H1 (cell line): ENCODE measurements at regions not wholly inside any gene's neighbourhood (a gene's known extent, or its start where the extent isn't known, plus 50 kb on each side); places are given as distances from the start of the nearest gene placed in this dataset.

Experiments
- CTCF ChIA-PET: fragments of 300-600 bp; sonication (Branson Sonifier 250); formaldehyde crosslinking; loops from one replicate; lab custom pipeline; 2021; ENCODE audit not compliant: partially characterized antibody; lab: Charles Lee
- POLR2A ChIA-PET: fragments of 300-600 bp; sonication (Branson Sonifier 250); formaldehyde crosslinking; loops from one replicate; lab custom pipeline; 2021; ENCODE audit warnings: inconsistent platforms; ENCODE audit not compliant: partially characterized antibody; lab: Charles Lee
- DNase-seq, 2 experiments: peaks; one replicate each; pipeline versions ENCODE4 v3.0.0 to v3.0.0-alpha.2; 2010 to 2022; ENCODE audit warnings: low spot score in 2 of 2, low read depth in 1 of 2, mixed read lengths in 1 of 2
- FAIRE-seq: peaks from 2 replicates; lab custom pipeline; 2011; peaks lifted over from hg19 to GRCh38; lab: Jason Lieb, UNC
- H2AFZ ChIP-seq: 2 replicates; pipeline ENCODE4 v1.8.1; 2012; ENCODE audit warnings: low read length, inconsistent platforms
- H2AK5ac ChIP-seq: 2 replicates; pipeline ENCODE4 v1.6.1; 2013; ENCODE audit warnings: low read depth, low read length
- H2BK120ac ChIP-seq: replicated peaks from 2 replicates; pipeline ENCODE3; 2013; ENCODE audit warnings: low read depth, low read length, inconsistent platforms
- H2BK12ac ChIP-seq: 2 replicates; pipeline ENCODE4 v1.6.1; 2013; ENCODE audit warnings: low read depth, low read length
- H2BK15ac ChIP-seq: 2 replicates; pipeline ENCODE4 v1.6.1; 2013; ENCODE audit warnings: low read length
- H2BK20ac ChIP-seq: 2 replicates; pipeline ENCODE4 v1.6.1; 2013; ENCODE audit warnings: low read length
- H2BK5ac ChIP-seq: 2 replicates; pipeline ENCODE4 v1.6.1; 2013; ENCODE audit warnings: low read depth, low read length
- H3K14ac ChIP-seq: 2 replicates; pipeline ENCODE4 v1.6.1; 2013; ENCODE audit warnings: inconsistent platforms; ENCODE audit not compliant: insufficient read length
- H3K18ac ChIP-seq: 2 replicates; pipeline ENCODE4 v1.6.1; 2013; ENCODE audit warnings: low read length; ENCODE audit errors: extremely low read depth
- H3K23ac ChIP-seq: 2 replicates; pipeline ENCODE4 v1.6.1; 2013; ENCODE audit warnings: inconsistent platforms; ENCODE audit not compliant: insufficient read length
- H3K23me2 ChIP-seq: 2 replicates; pipeline ENCODE4 v1.6.1; 2013; ENCODE audit warnings: low read depth, low read length
- H3K27ac ChIP-seq: 2 replicates; pipeline ENCODE4 v1.6.1; 2011; ENCODE audit warnings: low read depth, low read length, inconsistent platforms
- H3K27me3 ChIP-seq, 4 experiments: replicated peaks in 1 of 4; 1 replicate in 1 of 4; 2 replicates in 3 of 4; pipeline versions ENCODE4 v1.6.1 to v1.8.1; 2011 to 2013; ENCODE audit warnings: low read length in 3 of 4, mild to moderate bottlenecking in 3 of 4, inconsistent platforms in 2 of 4, mixed read lengths in 2 of 4, moderate library complexity in 1 of 4; ENCODE audit not compliant: control insufficient read depth in 3 of 4, insufficient read depth in 3 of 4; ENCODE audit errors: extremely low read depth in 1 of 4
- H3K36me3 ChIP-seq, 4 experiments: 2 replicates each; pipeline versions ENCODE4 v1.6.1 to v1.8.1; 2011 to 2013; ENCODE audit warnings: mild to moderate bottlenecking in 4 of 4, low read length in 3 of 4, moderate library complexity in 2 of 4, control low read depth in 1 of 4, inconsistent platforms in 1 of 4; ENCODE audit not compliant: insufficient read depth in 4 of 4, control insufficient read depth in 2 of 4
- H3K4ac ChIP-seq: replicated peaks from 2 replicates; pipeline ENCODE3; 2013; ENCODE audit warnings: low read length, low read depth, mixed read lengths, inconsistent platforms; ENCODE audit not compliant: insufficient read length
- H3K4me1 ChIP-seq, 4 experiments: replicated peaks in 1 of 4; 1 replicate in 1 of 4; 2 replicates in 3 of 4; pipeline versions ENCODE4 v1.6.1 to v1.8.1; 2011 to 2013; ENCODE audit warnings: low read length in 3 of 4, inconsistent platforms in 2 of 4, mixed read lengths in 1 of 4; ENCODE audit not compliant: insufficient read depth in 4 of 4, control insufficient read depth in 3 of 4
- H3K4me2 ChIP-seq, 2 experiments: 2 replicates each; pipeline versions ENCODE4 v1.6.1 to v1.8.1; 2011 to 2013; ENCODE audit warnings: low read depth in 2 of 2, low read length in 2 of 2, control low read depth in 1 of 2, inconsistent platforms in 1 of 2, mild to moderate bottlenecking in 1 of 2; ENCODE audit not compliant: insufficient read depth in 1 of 2
- H3K4me3 ChIP-seq, 4 experiments: fragments of 200-600, 300-600 bp in 1 of 4; sonication (generic), shearing (Covaris generic), sonication (Bioruptor Twin) in 1 of 4; 2 replicates each; pipeline versions ENCODE4 v1.5.1 to v1.8.1; 2011 to 2016; ENCODE audit warnings: low read length in 4 of 4, low read depth in 3 of 4, control low read depth in 2 of 4, inconsistent platforms in 2 of 4, mild to moderate bottlenecking in 2 of 4, mixed read lengths in 1 of 4, moderate library complexity in 1 of 4; ENCODE audit not compliant: insufficient read depth in 2 of 4; ENCODE audit errors: extremely low read depth in 1 of 4
- H3K56ac ChIP-seq: replicated peaks from 2 replicates; pipeline ENCODE3; 2013; ENCODE audit warnings: low read depth, mild to moderate bottlenecking, mixed read lengths, low read length, inconsistent platforms; ENCODE audit not compliant: insufficient read length
- H3K79me1 ChIP-seq: 2 replicates; pipeline ENCODE4 v1.6.1; 2013; ENCODE audit warnings: low read depth, low read length, control low read depth
- H3K79me2 ChIP-seq, 2 experiments: 2 replicates each; pipeline versions ENCODE4 v1.6.1 to v1.8.1; 2012 to 2013; ENCODE audit warnings: low read length in 2 of 2, mild to moderate bottlenecking in 2 of 2, inconsistent platforms in 1 of 2; ENCODE audit not compliant: insufficient read depth in 2 of 2, control insufficient read depth in 1 of 2
- H3K9ac ChIP-seq, 4 experiments: replicated peaks in 1 of 4; 1 replicate in 1 of 4; 2 replicates in 3 of 4; pipeline versions ENCODE4 v1.6.1 to v1.8.1; 2011 to 2013; ENCODE audit warnings: low read depth in 3 of 4, low read length in 3 of 4, control low read depth in 2 of 4, mild to moderate bottlenecking in 2 of 4, moderate library complexity in 2 of 4, inconsistent platforms in 1 of 4; ENCODE audit errors: extremely low read depth in 1 of 4
- H3K9me3 ChIP-seq, 2 experiments: 2 replicates each; pipeline versions ENCODE4 v1.6.1 to v1.8.1; 2012 to 2013; ENCODE audit warnings: mild to moderate bottlenecking in 2 of 2, moderate library complexity in 2 of 2, control low read depth in 1 of 2, inconsistent platforms in 1 of 2, low read depth in 1 of 2, low read length in 1 of 2, mixed read lengths in 1 of 2; ENCODE audit not compliant: insufficient read depth in 2 of 2
- H4K20me1 ChIP-seq, 2 experiments: replicated peaks in 1 of 2; 2 replicates each; pipeline versions ENCODE3 to v1.8.1; 2011 to 2013; ENCODE audit warnings: inconsistent platforms in 2 of 2, low read length in 2 of 2, mild to moderate bottlenecking in 1 of 2; ENCODE audit not compliant: insufficient read depth in 2 of 2, control insufficient read depth in 1 of 2
- H4K5ac ChIP-seq: 2 replicates; pipeline ENCODE4 v1.6.1; 2013; ENCODE audit warnings: low read length, low read depth, mixed read lengths, inconsistent platforms; ENCODE audit not compliant: insufficient read length
- H4K8ac ChIP-seq: 2 replicates; pipeline ENCODE4 v1.8.0; 2013; ENCODE audit warnings: mild to moderate bottlenecking, moderate library complexity, low read length, inconsistent platforms; ENCODE audit not compliant: insufficient read depth; ENCODE audit errors: extremely low read depth
- H4K91ac ChIP-seq: replicated peaks from 2 replicates; pipeline ENCODE3; 2013; ENCODE audit warnings: low read length, mixed read lengths, inconsistent platforms; ENCODE audit not compliant: insufficient read length
- CTBP2 ChIP-seq: IDR thresholded peaks from 2 replicates; pipeline ENCODE4 v1.7.0; 2011; ENCODE audit warnings: borderline replicate concordance, mild to moderate bottlenecking, moderate library complexity, mixed read lengths, low read length; ENCODE audit not compliant: insufficient read depth, insufficient read length
- WGBS, 2 experiments: shearing (Covaris generic) in 1 of 2; methylation state at CpG; one replicate each; pipeline versions ENCODE4 v1.1.6 to v1.1.7; 2013 to 2015; ENCODE audit warnings: low lambda C conversion rate in 2 of 2, mixed read lengths in 2 of 2, inconsistent platforms in 1 of 2, low coverage in 1 of 2, missing lambda C conversion rate in 1 of 2; ENCODE audit not compliant: insufficient replicate concordance in 2 of 2, insufficient coverage in 1 of 2, insufficient read length in 1 of 2; ENCODE audit errors: extremely low coverage in 1 of 2, missing lambda C conversion rate in 1 of 2; 5-methylcytosine and 5-hydroxymethylcytosine counted together

DNA sequence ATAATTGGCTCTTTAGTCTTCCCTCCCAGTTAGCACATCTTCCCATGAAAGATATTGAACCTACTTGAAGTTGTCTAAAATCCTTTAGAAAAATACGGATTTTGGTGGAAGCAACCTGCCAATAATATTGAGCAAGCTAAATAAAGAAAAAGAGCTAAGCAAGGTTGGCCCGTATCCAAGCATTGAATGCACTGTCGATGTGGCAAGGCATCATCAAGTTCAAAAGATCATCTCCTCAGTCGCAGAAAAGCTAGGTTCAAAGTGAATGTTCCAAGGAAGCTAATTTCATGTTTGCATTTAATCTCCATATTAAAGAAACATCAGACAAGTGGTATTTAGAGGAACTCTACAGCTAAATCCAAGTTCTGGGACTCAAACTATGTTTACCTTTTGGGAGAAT lies 206.0 kb downstream of the MTERF1 start:
- Histone ChIP-seq H3K36me3 (no peaks in the 10 kb centered on the region), H3K23me2 (no peaks in the 10 kb centered on the region), H2BK20ac (no peak overlapping the region), H3K79me2 (no peaks in the 10 kb centered on the region), H3K14ac (no peak overlapping the region), H3K18ac (no peak overlapping the region), H3K79me1 (no peaks in the 10 kb centered on the region), H4K20me1 (no peaks in the 10 kb centered on the region), H3K27ac (no peak overlapping the region), H2BK12ac (no peak overlapping the region), H3K27me3 (no peaks in the 10 kb centered on the region), H3K56ac (no peak overlapping the region), H2AFZ (no peak overlapping the region), H2BK5ac (no peak overlapping the region), H3K4me1 (no peaks in the 10 kb centered on the region), H4K91ac (no peak overlapping the region), H2BK120ac (no peak overlapping the region), H3K9me3 (no peaks in the 10 kb centered on the region), H2BK15ac (no peak overlapping the region), H3K23ac (no peak overlapping the region), H2AK5ac (no peak overlapping the region), H4K8ac (no peak overlapping the region), H4K5ac (no peak overlapping the region), H3K4me3 (no peak overlapping the region), H3K9ac (no peak overlapping the region), H3K4me2 (no peak overlapping the region), H3K4ac (no peak overlapping the region)
- DNase-seq (no peak), FAIRE-seq (no peak)
- ChIA-PET CTCF (interaction anchor here (0.6 kb wide), 1 partner anchor 366 kb away, joined by 4 read pairs; no protein-coding TSS in a partner anchor), POLR2A (no interaction called here)
- 94% methylated on average over 4 of the region's 4 CpGs; no CpG with 5 or more reads in 1 of the 2 experiments for WGBS, 2 experiments
- TF ChIP-seq CTBP2 = no peak
